ENCODE measurements at regions not wholly inside any gene's neighbourhood (a gene's known extent, or its start where the extent isn't known, plus 50 kb on each side); places are given as distances from the start of the nearest gene placed in this dataset.

DNA sequence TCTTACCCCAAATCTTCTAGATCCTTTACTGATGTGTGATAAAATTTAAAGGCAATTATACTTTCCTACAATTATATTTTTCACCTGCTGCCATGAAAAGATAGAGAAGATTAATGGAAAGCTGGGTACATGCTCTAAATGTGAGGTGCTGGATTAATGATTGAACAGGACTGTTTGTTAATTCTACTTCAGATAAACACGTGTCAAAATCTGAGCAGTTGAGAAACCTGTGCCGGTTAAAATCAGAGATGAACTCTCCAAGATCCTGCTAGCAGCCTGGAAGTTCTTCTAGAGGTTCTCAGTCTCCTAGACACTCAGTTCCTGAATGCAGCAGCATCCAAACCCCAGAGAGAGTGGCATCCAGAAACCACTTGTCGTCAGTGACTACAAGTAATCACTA, 69.2 kb downstream of the INHBA start:
- DNase-seq = no peak

DNA sequence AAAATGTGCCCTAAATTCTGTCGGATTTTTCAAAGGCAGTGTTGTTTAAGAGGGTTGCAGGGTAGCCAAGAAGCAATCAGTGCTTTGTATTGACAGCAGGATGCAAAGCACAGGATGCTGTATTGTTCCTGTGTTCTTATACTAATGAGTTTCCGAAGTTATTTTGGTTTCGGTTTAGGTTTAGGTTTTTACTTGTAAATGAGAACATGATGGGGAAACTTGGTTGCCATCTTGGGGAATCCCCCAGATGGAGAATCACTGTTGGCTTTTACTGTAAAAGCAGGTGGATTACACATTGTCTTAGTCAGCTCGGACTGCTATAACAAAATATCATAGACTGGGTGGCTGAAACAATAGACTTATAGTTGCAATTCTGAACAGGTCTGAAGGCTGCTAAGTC, 72.1 kb downstream of the INHBA start:
- DNase-seq = no peak

DNA sequence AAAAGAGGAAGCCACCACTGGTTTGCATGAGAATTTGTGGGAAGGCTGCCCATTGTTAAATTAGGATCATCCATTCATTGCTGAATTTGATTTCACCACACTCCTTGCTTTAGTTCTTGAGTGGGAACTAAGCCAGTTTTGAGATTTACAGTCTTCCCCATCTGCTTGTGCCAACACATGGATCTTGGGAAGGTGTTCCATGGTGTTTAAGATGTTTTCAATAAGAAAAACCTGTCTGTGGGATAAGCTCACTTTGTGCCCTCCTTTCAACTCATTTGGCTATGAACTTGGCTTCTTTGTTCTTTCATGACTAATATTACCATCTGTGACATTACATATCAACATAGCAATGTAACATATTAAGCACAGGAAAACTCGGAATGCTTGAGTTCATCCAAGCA, 73.2 kb downstream of the INHBA start:
- DNase-seq = no peak

DNA sequence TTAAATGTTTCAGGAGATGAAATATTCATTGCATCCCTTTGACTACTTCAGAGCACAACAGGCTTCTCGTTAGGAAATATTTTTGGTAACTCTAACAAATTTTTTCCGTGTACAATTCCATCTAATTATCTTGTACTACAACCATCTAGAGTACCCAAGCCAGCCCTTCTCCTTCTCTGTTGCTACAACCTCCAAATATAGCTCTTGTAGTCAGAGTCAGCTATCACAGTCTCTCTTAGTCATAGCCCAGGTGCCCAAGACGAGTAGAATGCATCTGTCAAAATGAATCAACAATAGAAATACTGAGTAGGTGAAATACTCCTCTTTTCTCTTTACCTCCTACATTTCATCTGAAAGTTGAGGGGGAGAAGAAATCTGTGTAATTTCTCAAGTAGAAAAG, 74.0 kb downstream of the INHBA start:
- DNase-seq = no peak

DNA sequence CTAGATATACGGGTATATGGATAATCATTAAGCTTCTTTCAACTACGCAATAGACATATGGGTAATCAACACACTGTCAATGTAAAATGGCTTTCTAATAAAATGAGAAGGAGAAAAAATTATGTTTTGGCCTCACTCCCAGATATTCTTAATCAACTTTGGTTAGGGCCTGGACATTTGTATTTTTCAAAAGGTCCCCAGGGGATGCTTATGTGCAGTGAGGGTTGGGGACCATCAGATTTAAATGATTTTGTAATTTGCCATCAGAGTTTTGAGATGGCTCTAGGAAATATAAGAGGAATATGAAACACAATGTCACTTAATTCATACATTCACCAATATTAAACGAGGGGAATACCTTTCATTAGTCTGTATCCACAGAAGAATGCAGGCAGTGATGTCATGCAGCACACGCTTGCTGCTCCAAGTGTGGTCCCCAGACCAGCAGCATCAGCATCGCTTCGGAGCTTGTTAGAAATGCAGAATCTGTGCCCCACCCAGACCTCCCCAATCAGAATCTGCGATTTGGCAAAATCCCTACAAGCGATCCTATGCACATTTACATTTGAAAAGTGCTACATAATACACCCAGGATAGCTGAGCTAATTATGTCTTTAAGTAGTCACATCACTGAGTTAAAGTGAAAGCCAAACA, 75.1 kb downstream of the INHBA start:
- no peak for DNase-seq

DNA sequence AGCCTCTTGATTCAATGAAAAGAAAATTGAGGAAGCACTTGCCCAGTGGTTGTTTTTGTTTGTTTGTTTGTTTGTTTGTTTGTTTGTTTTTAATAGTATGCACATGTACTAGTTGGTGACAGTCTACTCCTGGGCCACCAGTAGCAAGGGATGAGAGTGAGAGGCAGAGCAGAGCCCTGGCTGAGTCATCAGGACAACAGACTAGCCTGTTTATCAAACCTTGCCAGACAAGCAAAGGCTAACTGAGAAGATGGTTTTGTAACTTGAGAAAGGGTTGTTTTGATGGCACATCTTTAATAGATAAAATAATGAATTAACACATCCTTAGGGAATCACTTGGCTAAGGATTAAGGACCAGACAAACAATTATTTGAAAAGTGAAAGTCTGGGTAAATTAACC, 78.1 kb downstream of the INHBA start:
- DNase-seq = no peak

DNA sequence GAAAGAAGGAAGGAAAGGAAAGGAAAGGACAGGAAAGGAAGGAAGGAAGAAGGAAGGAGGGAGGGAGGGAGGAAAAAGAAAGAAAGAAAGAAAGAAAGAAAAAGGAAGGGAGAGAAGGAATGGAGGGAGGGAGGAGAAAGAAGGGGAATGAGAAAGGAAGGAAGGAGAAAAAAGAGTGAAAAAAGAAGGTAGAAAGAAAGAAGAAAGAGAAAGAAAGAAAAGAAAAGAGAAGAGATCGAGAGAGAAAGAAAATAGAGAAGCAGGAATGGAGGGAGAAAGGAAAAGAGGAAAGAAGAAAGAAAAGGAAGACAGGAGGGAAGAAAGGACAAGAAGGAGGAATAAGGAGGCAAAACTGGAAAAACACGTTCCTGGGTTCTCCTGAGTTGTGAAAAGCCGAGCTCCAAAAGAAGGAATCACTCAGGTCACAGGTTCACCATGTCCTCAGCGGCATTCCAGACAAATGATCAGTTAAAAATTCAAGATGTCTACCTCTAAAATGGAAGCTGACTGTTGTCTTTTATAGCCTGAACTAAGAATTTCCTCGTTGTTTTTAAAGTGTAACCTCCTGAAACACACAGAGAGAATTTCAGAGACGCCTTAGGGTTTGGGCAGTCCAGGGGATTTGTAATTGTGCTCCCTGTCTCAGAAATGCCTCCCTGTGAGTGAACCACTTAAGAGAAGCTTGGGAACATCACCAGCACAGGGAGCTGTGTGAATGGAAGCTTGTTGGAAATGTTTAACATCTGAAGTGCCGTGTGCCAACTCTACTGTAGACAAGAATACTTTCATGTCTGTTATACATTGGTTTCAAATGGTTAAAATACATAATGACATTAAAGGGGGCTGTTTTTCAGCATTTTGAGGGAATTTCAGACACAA, 80.7 kb downstream of the INHBA start:
- DNase-seq = no peak

DNA sequence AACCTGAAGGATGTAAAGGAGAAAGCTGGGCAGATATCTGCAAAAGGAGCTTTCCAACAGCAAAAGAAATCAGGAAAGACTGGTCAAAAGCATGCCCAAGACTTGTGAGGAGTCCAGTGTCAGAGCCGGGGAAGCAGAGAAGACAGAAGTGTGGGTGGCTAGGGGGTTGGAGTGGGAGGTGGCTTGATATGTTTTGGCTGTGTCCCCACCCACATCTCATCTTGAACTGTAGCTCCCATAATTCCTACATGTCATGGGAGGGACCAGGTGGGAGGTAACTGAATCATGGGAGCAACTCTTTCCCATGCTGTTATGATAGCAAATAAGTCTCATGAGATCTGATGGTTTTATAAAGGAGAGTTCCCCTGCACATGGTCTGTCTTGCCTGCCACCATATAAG, 84.9 kb downstream of the INHBA start:
- DNase-seq = no peak

DNA sequence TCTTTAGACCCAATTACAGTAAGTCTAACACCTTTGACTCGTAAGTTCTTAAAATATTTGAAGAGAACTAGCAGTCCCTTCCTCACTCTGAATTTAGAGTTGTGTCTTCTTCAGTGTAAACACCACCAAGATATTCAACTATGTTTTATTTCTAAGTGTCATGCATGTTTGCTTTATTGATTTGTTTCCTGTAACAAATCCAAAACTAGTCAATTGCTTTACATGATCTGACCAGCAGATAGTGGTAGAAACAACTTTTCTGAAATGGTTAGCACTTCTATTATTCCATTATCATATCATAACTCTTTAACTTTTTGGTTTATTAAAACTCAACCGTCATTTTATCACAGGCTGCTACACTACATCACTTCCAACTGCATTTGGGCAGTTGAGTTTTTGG, 90.1 kb downstream of the INHBA start:
- DNase-seq = no peak

DNA sequence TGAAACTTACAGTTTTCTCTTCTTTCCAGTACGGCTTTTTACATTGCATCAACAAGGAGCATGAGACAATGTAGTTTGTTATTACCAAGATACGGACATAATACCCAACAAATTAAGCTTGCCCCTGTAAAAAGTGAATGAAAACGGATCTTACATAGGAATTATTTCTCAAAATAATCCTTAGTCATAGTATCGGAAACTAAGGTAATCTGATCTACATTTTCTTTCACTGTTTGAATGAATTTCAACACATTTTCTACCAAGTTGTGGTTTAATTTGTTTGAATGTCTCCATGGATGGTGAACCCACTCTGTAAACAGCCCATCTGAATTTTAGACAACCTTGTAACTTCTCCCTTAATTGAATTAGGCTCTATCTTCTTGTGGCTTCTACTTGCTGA, 90.5 kb downstream of the INHBA start:
- no peak for DNase-seq

DNA sequence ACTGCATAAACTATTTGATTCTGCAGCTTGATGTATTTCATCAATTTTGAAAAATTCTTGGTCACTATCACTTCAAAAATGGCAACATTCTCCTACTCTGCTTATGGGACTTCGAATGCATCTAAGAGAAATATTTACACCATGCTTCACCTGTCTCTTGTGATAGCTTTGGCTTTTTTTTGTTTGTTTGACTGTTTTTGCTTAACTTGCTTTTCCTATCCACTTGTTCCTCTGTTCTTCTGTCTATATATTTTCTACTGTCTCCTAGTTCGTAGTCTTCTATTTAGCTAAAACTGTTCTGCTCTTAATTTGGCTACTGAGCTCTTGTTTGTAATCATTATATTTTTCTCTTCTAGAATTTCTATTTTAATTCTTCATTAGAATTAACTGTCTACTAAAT, 94.4 kb downstream of the INHBA start:
- no peak for DNase-seq

DNA sequence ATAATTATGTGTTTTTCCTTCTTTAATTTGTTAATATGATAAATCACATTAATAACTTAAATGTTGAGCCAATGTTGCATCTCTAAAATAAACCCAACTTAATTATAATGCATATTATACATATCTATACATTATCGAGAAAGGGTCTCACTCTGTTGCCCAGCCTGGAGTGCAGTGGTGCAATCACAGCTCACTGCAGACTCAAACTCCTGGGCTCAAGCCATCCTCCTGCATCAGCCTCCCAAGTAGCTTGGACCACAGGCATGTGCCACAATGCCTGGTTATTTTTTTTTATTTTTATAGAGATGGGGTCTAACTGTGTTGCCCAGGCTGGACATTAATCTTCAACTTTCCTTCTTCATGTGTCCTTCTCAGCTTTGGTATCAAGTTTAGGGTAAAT, 98.9 kb downstream of the INHBA start:
- DNase-seq = no peak

DNA sequence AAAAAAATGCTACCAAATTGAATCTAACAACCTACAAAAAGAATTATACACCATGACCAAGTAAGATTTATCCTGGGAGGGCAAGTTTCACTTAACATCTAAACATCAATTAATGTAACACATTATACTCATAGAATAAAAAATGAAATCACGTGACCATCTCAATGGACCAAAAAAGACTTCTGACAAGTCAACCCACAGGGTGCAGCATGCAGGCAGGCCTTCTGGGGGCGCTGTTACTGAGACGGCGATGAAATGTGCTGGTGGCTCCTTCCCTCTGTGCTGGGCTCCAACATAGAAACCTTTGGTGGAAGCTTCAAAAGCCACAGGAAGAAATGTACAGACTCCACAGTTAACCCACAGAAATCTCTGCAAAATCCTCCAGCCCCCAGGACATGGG, 103.1 kb downstream of the INHBA start:
- no peak for DNase-seq

DNA sequence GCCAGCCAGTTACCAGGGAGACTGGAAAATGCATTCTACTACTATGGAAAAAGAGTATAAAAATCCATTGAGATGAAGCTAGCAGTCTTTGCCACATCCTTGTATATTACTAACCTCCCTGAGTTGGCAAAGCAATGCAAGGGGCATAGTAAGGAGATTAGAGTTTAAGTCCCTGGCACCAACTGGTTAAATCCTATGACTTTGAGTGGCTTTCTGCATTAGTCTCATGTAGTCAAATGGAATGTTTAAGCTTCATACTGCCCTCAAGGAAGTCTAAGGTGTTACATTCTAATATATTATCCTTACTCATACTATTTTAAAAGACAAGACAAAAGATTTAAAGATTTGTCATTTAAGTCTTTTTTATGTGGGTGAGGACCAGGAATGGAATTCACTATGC, 110.1 kb downstream of the INHBA start:
- no peak for DNase-seq

DNA sequence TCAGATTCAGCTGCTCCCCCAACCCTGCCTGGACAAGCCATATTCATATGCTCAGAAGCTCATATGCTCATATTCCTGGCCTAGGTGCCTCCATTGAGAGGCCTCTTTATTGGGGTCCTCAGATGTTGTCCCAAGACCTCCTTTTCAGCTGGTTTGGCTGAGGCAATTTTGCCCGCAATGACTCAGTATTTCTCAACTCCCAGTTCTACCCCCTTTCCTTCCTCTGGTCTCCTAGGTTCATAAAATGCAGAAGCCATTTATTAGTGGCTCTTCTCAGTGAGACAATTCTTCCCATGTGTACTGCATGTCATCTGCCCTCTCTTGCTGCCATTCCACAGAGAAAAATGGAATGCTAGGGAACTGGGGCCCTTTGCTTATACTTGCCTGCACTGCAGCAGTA, 110.7 kb downstream of the INHBA start:
- no peak for DNase-seq

DNA sequence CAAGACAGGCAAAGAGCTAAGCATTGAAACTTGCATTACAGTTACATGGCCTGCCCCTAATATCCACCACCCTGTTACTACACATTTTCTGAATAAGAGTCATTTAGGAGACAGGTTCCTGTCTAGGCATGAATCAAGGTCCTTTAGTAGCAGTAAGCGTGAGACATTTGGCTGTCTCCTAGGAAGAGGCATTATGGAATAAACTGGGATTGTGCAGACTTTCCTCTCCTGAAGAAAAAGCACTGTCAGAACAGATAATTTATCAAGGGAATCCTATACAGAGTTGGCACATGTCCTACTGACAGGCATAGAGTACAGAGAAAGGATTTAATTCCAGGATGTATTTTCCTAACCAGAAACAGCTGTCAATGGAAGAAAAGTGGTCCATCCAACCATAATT, 111.9 kb downstream of the INHBA start:
- no peak for DNase-seq

DNA sequence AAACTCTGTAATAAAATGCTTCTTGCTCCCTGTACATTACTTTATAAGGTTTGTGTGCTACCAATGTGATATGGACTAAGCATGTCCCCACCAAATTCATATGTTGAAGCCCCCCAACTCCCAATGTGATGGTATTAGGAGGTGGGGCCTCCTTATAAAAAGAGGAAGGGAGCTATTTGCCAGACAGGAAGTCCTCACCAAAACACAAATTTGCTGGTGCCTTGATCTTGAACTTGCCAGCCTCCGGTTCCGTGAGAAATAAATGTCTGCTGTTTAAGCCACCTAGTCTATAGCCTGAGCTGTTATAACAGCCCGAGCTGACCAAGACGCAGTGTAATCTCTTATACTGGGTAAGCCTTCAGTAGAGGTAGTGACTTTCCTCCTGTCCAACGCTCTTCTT, 114.5 kb downstream of the INHBA start:
- no peak for DNase-seq

DNA sequence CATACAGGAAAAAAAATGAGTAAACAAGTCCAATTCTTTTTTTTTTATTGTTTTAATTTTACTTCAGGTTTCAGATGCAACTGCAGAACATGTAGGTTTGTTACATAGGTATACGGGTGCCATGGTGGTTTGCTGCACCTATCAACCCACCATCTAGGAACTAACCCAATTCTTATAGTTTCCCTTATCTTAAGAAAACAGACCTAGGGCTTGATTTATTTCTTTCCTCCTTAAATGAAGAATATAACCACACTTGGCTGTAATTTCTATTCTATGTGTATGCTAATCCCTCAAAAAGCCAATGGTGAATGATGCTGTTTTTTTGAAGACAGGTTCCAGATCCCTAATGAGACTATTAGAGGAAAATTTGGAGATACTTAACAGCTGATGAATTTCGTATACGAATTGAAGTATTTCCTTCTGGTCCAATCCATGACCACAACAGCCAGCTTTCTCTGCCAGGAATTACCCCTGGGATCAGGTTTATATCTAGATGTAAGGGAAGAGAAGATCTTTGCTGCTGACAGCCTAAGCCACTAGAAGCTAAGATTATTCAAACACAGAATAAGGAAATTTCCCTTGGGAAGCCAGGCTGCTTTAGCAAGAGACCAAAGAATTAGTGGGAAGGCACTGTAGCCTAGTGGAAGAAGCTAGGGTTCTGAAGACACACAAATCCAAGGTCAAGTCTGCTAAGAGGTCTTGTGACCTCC, 115.8 kb downstream of the INHBA start:
- DNase-seq = no peak

DNA sequence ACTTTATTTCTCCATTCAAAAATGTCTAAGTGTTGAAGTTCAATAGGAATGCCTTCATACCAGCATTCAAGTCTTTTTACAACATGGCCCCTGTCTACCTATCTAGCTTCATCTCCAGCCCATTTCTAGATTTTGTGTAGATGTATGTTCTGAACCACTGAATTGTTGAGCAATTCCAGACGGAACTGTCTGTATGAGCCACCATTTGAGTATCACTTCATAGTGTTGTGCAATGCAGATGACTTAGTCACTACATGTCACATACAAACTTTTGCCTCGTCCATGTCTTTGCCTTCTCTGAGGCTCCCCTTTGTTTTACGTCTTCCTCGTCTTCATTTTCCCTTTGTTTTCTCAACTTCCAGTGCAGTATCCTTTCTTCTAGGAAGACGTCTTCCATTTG, 118.1 kb downstream of the INHBA start:
- no peak for DNase-seq

DNA sequence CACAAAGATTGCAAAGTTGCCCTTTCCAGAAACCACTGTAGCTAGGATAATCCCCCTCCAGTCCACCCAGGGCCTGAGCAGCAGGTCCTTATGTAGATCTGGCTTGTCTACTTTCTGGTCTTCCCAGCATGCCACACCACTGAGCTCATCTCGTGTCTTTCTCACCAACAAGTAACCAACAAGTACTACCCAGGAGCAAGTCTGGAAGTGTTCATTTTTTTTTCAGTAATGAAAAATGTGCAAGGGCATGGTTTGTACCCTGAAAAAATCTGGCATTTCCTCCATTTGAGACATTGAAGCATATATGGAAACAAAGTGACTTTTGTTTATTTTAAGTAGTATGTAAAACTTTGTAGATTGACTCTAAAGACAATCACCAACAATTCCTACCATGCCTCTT, 120.8 kb downstream of the INHBA start:
- no peak for DNase-seq

DNA sequence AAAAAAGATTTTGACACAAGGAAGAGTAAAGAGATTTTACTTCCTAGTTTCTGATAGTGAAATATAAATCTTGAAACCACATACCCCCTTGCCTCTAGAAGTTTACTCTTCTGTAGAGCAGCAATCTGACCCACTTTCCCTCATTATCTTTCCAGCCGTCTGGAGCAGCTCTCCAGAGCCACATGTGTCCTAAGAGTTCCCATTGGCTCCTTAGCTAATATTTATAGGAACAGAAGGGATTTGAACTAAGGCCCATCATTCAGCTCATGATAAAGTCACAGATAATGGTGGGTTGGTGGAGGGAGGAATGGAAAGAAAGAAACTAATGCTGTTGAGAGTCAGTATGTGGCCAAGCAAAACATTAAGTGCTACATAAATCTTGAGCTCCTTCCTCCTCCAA, 121.8 kb downstream of the INHBA start:
- no peak for DNase-seq

DNA sequence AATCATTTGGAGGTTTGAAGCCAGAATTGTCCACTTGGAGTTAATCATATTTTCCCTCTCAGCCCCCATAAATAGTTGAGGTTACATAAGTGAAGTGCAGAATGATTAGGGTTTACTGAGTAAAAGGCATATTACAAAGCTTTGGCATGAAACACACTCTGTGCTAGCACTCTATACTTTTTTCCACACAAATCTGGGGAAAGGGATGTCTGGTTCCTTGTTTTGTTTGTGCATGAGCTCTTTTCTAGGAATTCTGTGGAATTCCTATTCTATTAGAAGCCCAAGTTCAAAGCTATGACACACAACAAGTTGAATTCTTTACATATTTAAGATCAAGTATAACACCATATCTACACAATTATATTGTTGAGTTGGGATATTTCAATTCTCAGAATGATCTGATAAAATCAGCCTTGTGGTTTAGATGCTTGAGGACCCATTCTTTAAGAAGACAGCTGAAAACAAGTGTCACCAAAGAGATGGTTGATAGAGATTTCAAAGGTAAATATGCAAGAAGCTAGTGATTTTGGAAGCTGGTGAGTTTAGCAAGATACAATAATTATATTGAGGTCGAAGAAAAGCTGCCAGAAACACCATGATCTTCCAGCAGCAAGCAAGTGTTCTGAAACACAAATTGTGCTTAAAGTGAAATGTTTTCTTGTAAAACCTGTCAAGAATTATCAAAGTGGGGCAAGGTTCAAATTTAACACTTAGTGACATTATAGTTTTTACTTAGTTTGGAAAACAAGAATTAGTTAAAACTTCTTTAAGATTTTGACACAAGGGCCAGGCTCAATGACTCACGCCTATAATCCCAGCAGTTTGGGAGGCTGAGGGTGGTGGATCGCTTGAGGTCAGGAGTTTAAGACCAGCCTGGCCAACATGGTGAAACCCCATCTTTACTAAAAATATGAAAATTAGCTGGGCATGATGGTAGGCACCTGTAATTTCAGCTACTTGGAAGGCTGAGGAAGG, 122.6 kb downstream of the INHBA start:
- no peak for DNase-seq

DNA sequence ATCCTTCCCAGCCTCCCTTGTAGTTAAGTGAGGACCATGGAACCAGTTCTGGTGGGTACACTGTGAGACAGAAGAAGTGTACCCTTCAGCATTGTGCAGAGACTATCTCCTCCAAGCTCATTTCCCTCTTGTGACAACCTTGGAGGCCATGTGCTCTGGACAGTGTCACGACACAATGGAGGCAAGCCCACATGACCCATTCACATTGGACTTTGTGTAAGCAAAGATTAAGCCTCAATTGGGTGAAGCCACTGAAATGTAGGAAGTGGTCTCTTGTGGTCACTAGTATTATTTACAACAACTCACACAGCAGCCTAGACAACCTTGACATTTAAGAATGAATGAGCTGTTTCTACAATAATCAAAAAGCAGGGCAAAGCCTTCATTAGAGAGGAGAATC, 124.2 kb downstream of the INHBA start:
- no peak for DNase-seq
